ENCODE measurements at regions not wholly inside any gene's neighbourhood (a gene's known extent, or its start where the extent isn't known, plus 50 kb on each side); places are given as distances from the start of the nearest gene placed in this dataset.

DNA sequence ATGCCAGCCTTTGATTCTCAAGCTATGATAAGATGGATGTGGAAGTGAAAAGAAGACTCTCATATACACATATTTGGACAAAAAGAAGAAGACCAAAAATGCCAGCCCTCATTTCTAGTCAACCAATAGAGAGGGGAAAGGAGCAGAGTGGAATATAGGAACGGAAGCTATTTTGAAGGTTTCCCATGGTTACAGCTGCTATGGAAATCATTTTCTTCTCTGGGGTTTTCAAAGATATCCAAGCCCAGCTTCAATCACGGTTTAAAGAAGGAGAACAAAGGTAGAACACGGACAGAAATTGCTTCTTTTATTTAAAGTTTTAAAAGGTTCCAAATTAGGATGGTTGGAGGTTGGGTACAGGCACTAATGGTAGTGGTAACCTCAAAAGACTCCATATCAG is 181.0 kb upstream of the PRICKLE2 start:
- H3K4me3 ChIP-seq, result no peak overlapping the region
- DNase-seq (ENCODE audit: low spot score), result no peak
- peaks cover 3% of the 10 kb centered on the region for H3K9me3 Mint-ChIP-seq
- H3K79me2 ChIP-seq (ENCODE audit: low read depth), result no peaks in the 10 kb centered on the region
- H3K9me3 ChIP-seq (ENCODE audit: low read depth), result no peaks in the 10 kb centered on the region
- H3K27ac ChIP-seq, result no peak overlapping the region
- no peak overlapping the region for H2AFZ ChIP-seq (replicated peaks)
- peak overlapping the region; percentile 26 for H3K27ac Mint-ChIP-seq
- no peak for TF ChIP-seq EZH2phosphoT487 (IDR thresholded peaks at IDR 0.05)
- TF ChIP-seq, protein P1, sequence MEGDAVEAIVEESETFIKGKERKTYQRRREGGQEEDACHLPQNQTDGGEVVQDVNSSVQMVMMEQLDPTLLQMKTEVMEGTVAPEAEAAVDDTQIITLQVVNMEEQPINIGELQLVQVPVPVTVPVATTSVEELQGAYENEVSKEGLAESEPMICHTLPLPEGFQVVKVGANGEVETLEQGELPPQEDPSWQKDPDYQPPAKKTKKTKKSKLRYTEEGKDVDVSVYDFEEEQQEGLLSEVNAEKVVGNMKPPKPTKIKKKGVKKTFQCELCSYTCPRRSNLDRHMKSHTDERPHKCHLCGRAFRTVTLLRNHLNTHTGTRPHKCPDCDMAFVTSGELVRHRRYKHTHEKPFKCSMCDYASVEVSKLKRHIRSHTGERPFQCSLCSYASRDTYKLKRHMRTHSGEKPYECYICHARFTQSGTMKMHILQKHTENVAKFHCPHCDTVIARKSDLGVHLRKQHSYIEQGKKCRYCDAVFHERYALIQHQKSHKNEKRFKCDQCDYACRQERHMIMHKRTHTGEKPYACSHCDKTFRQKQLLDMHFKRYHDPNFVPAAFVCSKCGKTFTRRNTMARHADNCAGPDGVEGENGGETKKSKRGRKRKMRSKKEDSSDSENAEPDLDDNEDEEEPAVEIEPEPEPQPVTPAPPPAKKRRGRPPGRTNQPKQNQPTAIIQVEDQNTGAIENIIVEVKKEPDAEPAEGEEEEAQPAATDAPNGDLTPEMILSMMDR (IDR thresholded peaks at IDR 0.05), result no peak
- H3F3A ChIP-seq (ENCODE audit: low read depth), result no peaks in the 10 kb centered on the region
- no peak overlapping the region for H3K4me2 ChIP-seq
- H3K9ac ChIP-seq, result no peak overlapping the region
- peaks cover 2% of the 10 kb centered on the region for H3K27me3 Mint-ChIP-seq (ENCODE audit: insufficient read depth, low read depth)
- H3K36me3 Mint-ChIP-seq, result peaks cover 4% of the 10 kb centered on the region
- H3K4me1 Mint-ChIP-seq, result peaks cover 45% of the 10 kb centered on the region
- no peaks in the 10 kb centered on the region for H3K36me3 ChIP-seq
- no peaks in the 10 kb centered on the region for H3K27me3 ChIP-seq
- H3K4me3 Mint-ChIP-seq, result no peak overlapping the region
- no peaks in the 10 kb centered on the region for H4K20me1 ChIP-seq (ENCODE audit: low read depth)
- H3K4me1 ChIP-seq, result peaks cover 10% of the 10 kb centered on the region

DNA sequence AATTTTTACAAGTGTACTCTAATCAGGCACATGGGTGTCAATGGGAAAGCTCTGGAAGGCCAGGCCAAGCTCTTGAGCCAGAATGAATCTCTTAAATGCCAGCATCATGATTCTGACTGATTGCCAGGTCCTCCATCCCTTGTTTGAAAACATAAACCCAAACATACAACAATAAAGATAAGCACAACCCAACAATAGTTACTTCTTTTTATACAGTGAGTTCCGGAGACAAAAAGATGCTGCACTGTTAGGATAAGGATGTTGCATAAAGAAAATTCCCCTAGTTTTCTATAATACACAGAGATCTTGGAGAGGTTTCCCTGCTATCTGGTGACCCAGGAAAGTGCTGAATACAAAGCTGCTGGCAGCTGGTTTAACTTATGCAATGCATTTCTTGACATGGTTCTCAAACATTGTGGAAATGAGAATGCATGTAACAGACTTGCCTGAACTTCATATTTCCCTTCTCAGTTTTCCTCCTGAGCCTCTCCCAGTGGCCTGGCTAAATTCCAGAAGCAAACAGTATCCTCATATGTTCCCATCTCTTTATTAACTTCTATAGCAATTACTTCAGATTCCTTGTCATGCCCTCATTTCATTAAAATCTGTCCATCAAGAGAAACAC is 180.1 kb upstream of the PRICKLE2 start:
- H4K20me1 ChIP-seq (ENCODE audit: low read depth), result no peaks in the 10 kb centered on the region
- TF ChIP-seq, protein P1 (IDR thresholded peaks at IDR 0.05), result no peak
- TF ChIP-seq EZH2 (IDR thresholded peaks at IDR 0.05), result no peak
- TF ChIP-seq EZH2phosphoT487 (IDR thresholded peaks at IDR 0.05), result no peak
- peaks cover 3% of the 10 kb centered on the region for H3K9me3 Mint-ChIP-seq
- DNase-seq (ENCODE audit: low spot score), result no peak
- no peaks in the 10 kb centered on the region for H3K27me3 ChIP-seq
- no peak overlapping the region for H2AFZ ChIP-seq (replicated peaks)
- no peaks in the 10 kb centered on the region for H3K36me3 ChIP-seq
- no peak overlapping the region for H3K27ac Mint-ChIP-seq
- no peak overlapping the region for H3K4me3 Mint-ChIP-seq
- peaks cover 9% of the 10 kb centered on the region for H3K4me1 ChIP-seq
- peaks cover 4% of the 10 kb centered on the region for H3K36me3 Mint-ChIP-seq
- H3K27me3 Mint-ChIP-seq (ENCODE audit: insufficient read depth, low read depth), result peaks cover 5% of the 10 kb centered on the region
- H3K9ac ChIP-seq, result no peak overlapping the region
- H3K4me2 ChIP-seq, result no peak overlapping the region
- no peak overlapping the region for H3K27ac ChIP-seq
- H3K9me3 ChIP-seq (ENCODE audit: low read depth), result no peaks in the 10 kb centered on the region
- H3K4me1 Mint-ChIP-seq, result peaks cover 39% of the 10 kb centered on the region
- no peak overlapping the region for H3K4me3 ChIP-seq
- H3F3A ChIP-seq (ENCODE audit: low read depth), result no peaks in the 10 kb centered on the region
- no peaks in the 10 kb centered on the region for H3K79me2 ChIP-seq (ENCODE audit: low read depth)

DNA sequence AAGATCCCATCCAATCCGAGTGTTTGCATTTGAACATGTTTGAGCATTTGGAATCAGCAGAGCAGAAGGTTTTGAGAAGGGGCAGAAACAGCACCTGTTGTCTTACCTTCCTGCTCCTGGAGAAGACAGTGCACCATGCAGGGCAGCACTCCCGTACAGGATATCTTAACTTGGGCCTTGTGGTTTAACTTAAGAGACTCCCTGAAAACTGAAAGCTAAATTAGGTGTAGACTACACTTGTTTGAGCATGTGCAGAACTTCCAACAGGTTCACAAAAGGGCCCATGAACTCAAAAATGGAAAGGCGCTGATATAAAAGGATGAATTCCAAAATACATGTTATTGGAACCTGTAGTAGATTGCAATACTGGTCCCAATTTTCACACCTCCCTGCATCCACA is 175.4 kb upstream of the PRICKLE2 start:
- H3F3A ChIP-seq (ENCODE audit: low read depth), result peaks cover 20% of the 10 kb centered on the region
- peaks cover 3% of the 10 kb centered on the region for H3K27me3 Mint-ChIP-seq (ENCODE audit: insufficient read depth, low read depth)
- H3K9me3 Mint-ChIP-seq, result no peaks in the 10 kb centered on the region
- H3K4me1 ChIP-seq, result peaks cover 19% of the 10 kb centered on the region
- TF ChIP-seq, protein P1 (IDR thresholded peaks at IDR 0.05), result no peak
- TF ChIP-seq EZH2 (IDR thresholded peaks at IDR 0.05) (no peak), EZH2phosphoT487 (IDR thresholded peaks at IDR 0.05) (no peak)
- H3K4me3 ChIP-seq, result no peak overlapping the region
- no peak overlapping the region for H3K9ac ChIP-seq
- H2AFZ ChIP-seq (replicated peaks), result no peak overlapping the region
- H3K4me3 Mint-ChIP-seq, result no peak overlapping the region
- no peaks in the 10 kb centered on the region for H3K27me3 ChIP-seq
- H3K27ac ChIP-seq, result no peak overlapping the region
- no peak for DNase-seq (ENCODE audit: low spot score)
- H3K27ac Mint-ChIP-seq, result no peak overlapping the region
- no peaks in the 10 kb centered on the region for H4K20me1 ChIP-seq (ENCODE audit: low read depth)
- no peaks in the 10 kb centered on the region for H3K9me3 ChIP-seq (ENCODE audit: low read depth)
- no peaks in the 10 kb centered on the region for H3K36me3 Mint-ChIP-seq
- H3K79me2 ChIP-seq (ENCODE audit: low read depth), result no peaks in the 10 kb centered on the region
- no peak overlapping the region for H3K4me2 ChIP-seq
- peaks cover 34% of the 10 kb centered on the region for H3K4me1 Mint-ChIP-seq
- H3K36me3 ChIP-seq, result no peaks in the 10 kb centered on the region
